ENCODE measurements at regions not wholly inside any gene's neighbourhood (a gene's known extent, or its start where the extent isn't known, plus 50 kb on each side); places are given as distances from the start of the nearest gene placed in this dataset.

DNA sequence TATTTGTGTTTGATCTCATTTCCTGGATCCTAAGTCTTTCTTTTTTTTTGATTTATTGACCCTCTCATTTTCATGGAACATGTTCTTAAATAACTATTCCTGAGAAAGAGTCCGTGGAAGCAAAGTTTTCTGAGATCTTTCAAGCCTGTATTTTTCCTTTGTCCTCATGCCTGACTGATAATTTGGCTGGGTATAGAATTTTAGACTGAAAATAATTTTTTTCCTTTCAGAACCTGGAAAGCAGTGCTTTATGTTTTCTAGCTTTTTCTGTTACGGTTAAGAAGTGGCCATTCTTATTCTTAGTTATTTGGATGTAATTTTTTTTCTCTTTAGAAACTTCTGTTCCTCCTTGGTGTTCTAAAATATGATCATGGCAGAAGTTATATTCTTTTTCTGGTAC, 82.5 kb downstream of the SEMA4F start (continued):
- TF ChIP-seq, protein P1, sequence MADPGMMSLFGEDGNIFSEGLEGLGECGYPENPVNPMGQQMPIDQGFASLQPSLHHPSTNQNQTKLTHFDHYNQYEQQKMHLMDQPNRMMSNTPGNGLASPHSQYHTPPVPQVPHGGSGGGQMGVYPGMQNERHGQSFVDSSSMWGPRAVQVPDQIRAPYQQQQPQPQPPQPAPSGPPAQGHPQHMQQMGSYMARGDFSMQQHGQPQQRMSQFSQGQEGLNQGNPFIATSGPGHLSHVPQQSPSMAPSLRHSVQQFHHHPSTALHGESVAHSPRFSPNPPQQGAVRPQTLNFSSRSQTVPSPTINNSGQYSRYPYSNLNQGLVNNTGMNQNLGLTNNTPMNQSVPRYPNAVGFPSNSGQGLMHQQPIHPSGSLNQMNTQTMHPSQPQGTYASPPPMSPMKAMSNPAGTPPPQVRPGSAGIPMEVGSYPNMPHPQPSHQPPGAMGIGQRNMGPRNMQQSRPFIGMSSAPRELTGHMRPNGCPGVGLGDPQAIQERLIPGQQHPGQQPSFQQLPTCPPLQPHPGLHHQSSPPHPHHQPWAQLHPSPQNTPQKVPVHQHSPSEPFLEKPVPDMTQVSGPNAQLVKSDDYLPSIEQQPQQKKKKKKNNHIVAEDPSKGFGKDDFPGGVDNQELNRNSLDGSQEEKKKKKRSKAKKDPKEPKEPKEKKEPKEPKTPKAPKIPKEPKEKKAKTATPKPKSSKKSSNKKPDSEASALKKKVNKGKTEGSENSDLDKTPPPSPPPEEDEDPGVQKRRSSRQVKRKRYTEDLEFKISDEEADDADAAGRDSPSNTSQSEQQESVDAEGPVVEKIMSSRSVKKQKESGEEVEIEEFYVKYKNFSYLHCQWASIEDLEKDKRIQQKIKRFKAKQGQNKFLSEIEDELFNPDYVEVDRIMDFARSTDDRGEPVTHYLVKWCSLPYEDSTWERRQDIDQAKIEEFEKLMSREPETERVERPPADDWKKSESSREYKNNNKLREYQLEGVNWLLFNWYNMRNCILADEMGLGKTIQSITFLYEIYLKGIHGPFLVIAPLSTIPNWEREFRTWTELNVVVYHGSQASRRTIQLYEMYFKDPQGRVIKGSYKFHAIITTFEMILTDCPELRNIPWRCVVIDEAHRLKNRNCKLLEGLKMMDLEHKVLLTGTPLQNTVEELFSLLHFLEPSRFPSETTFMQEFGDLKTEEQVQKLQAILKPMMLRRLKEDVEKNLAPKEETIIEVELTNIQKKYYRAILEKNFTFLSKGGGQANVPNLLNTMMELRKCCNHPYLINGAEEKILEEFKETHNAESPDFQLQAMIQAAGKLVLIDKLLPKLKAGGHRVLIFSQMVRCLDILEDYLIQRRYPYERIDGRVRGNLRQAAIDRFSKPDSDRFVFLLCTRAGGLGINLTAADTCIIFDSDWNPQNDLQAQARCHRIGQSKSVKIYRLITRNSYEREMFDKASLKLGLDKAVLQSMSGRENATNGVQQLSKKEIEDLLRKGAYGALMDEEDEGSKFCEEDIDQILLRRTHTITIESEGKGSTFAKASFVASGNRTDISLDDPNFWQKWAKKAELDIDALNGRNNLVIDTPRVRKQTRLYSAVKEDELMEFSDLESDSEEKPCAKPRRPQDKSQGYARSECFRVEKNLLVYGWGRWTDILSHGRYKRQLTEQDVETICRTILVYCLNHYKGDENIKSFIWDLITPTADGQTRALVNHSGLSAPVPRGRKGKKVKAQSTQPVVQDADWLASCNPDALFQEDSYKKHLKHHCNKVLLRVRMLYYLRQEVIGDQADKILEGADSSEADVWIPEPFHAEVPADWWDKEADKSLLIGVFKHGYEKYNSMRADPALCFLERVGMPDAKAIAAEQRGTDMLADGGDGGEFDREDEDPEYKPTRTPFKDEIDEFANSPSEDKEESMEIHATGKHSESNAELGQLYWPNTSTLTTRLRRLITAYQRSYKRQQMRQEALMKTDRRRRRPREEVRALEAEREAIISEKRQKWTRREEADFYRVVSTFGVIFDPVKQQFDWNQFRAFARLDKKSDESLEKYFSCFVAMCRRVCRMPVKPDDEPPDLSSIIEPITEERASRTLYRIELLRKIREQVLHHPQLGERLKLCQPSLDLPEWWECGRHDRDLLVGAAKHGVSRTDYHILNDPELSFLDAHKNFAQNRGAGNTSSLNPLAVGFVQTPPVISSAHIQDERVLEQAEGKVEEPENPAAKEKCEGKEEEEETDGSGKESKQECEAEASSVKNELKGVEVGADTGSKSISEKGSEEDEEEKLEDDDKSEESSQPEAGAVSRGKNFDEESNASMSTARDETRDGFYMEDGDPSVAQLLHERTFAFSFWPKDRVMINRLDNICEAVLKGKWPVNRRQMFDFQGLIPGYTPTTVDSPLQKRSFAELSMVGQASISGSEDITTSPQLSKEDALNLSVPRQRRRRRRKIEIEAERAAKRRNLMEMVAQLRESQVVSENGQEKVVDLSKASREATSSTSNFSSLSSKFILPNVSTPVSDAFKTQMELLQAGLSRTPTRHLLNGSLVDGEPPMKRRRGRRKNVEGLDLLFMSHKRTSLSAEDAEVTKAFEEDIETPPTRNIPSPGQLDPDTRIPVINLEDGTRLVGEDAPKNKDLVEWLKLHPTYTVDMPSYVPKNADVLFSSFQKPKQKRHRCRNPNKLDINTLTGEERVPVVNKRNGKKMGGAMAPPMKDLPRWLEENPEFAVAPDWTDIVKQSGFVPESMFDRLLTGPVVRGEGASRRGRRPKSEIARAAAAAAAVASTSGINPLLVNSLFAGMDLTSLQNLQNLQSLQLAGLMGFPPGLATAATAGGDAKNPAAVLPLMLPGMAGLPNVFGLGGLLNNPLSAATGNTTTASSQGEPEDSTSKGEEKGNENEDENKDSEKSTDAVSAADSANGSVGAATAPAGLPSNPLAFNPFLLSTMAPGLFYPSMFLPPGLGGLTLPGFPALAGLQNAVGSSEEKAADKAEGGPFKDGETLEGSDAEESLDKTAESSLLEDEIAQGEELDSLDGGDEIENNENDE (IDR thresholded peaks at IDR 0.05; ENCODE audit: insufficient replicate concordance, low read length): no peak
- no peak for TF ChIP-seq TAF7 (optimal IDR thresholded peaks at IDR 0.05; ENCODE audit: borderline replicate concordance, low read depth, low read length)
- TF ChIP-seq, protein P2, sequence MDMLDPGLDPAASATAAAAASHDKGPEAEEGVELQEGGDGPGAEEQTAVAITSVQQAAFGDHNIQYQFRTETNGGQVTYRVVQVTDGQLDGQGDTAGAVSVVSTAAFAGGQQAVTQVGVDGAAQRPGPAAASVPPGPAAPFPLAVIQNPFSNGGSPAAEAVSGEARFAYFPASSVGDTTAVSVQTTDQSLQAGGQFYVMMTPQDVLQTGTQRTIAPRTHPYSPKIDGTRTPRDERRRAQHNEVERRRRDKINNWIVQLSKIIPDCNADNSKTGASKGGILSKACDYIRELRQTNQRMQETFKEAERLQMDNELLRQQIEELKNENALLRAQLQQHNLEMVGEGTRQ (IDR thresholded peaks at IDR 0.05; ENCODE audit: low read length): no peak

Data from H1 (cell line).